ENCODE measurements at regions not wholly inside any gene's neighbourhood (a gene's known extent, or its start where the extent isn't known, plus 50 kb on each side); places are given as distances from the start of the nearest gene placed in this dataset.

GRCh38 chr9:75810063-75810462, 80.4 kb upstream of the PCSK5 start:
- TF ChIP-seq RCOR1 (IDR thresholded peaks at IDR 0.05; ENCODE audit: low read length) (no peak), GATA2 (CRISPR knock-in tag; IDR thresholded peaks at IDR 0.05) (no peak), USF2 (IDR thresholded peaks at IDR 0.05; ENCODE audit: borderline replicate concordance, low read depth, low read length) (no peak), NFIC (IDR thresholded peaks at IDR 0.05; ENCODE audit: borderline replicate concordance) (no peak), NRF1 (IDR thresholded peaks at IDR 0.05; ENCODE audit: low read depth, low read length) (no peak), GABPA (IDR thresholded peaks at IDR 0.05; ENCODE audit: low read depth) (no peak), RXRA (IDR thresholded peaks at IDR 0.05; ENCODE audit: borderline replicate concordance, low read depth) (no peak), TEAD4 (IDR thresholded peaks at IDR 0.05; ENCODE audit: borderline replicate concordance, insufficient read depth) (no peak), FOXM1 (IDR thresholded peaks at IDR 0.05; ENCODE audit: low read depth) (no peak), YY1 (IDR thresholded peaks at IDR 0.05; ENCODE audit: low read depth) (no peak), MEF2A (IDR thresholded peaks at IDR 0.05; ENCODE audit: borderline replicate concordance, low read depth) (no peak), FOSL2 (IDR thresholded peaks at IDR 0.05; ENCODE audit: borderline replicate concordance, low read depth) (no peak), ELF1 (IDR thresholded peaks at IDR 0.05) (no peak), RFX5 (IDR thresholded peaks at IDR 0.05; ENCODE audit: low read length) (no peak), POLR2AphosphoS5 (IDR thresholded peaks at IDR 0.05; ENCODE audit: low read depth, low read length) (no peak), CTCF (IDR thresholded peaks at IDR 0.05) (no peak), MXI1 (IDR thresholded peaks at IDR 0.05; ENCODE audit: low read depth, low read length) (no peak)
- TF ChIP-seq, protein P1, sequence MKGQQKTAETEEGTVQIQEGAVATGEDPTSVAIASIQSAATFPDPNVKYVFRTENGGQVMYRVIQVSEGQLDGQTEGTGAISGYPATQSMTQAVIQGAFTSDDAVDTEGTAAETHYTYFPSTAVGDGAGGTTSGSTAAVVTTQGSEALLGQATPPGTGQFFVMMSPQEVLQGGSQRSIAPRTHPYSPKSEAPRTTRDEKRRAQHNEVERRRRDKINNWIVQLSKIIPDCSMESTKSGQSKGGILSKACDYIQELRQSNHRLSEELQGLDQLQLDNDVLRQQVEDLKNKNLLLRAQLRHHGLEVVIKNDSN (IDR thresholded peaks at IDR 0.05; ENCODE audit: borderline replicate concordance, low read depth), result no peak
- Histone ChIP-seq H3K36me3 (replicated peaks in 1 of 2; ENCODE audit: control insufficient read depth in 1 of 2, insufficient read depth in 2 of 2, low read length in 1 of 2) (no peaks in the 10 kb centered on the region), H3K4me3 (ENCODE audit: low read depth in 2 of 2, low read length in 1 of 2) (no peak overlapping the region), H2AFZ (ENCODE audit: low read depth) (no peak overlapping the region), H3K4me1 (ENCODE audit: control insufficient read depth in 1 of 2, insufficient read depth in 2 of 2, low read depth in 1 of 2, low read length in 1 of 2) (no peaks in the 10 kb centered on the region), H3K27ac (ENCODE audit: low read depth in 2 of 2, low read length in 1 of 2) (no peak overlapping the region), H3K27me3 (ENCODE audit: insufficient read depth) (no peaks in the 10 kb centered on the region), H4K20me1 (ENCODE audit: insufficient read depth) (no peaks in the 10 kb centered on the region), H3K9ac (no peak overlapping the region), H3F3A (replicated peaks; ENCODE audit: insufficient read depth) (no peaks in the 10 kb centered on the region), H3K9me2 (no peaks in the 10 kb centered on the region), H3K4me2 (no peak overlapping the region), H3K79me2 (ENCODE audit: insufficient read depth) (no peaks in the 10 kb centered on the region), H3K9me3 (no peaks in the 10 kb centered on the region)
- ChIA-PET POLR2A (no interaction called here), CTCF (no interaction called here)
- WGBS (ENCODE audit: low lambda C conversion rate), result 2% methylated on average over 2 of the region's 2 CpGs
- DNase-seq, result no peak

GRCh38 chr9:75811692-75812091, 78.8 kb upstream of the PCSK5 start:
- H3K27me3 ChIP-seq (ENCODE audit: insufficient read depth), result no peaks in the 10 kb centered on the region
- H3F3A ChIP-seq (replicated peaks; ENCODE audit: insufficient read depth), result no peaks in the 10 kb centered on the region
- H4K20me1 ChIP-seq (ENCODE audit: insufficient read depth), result no peaks in the 10 kb centered on the region
- no peak for DNase-seq
- no peaks in the 10 kb centered on the region for H3K9me2 ChIP-seq
- POLR2A ChIA-PET, result no interaction called here
- H3K9me3 ChIP-seq, result no peaks in the 10 kb centered on the region
- TF ChIP-seq MEF2A (IDR thresholded peaks at IDR 0.05; ENCODE audit: borderline replicate concordance, low read depth), result no peak
- TF ChIP-seq CTCF (IDR thresholded peaks at IDR 0.05), result no peak
- H3K27ac ChIP-seq (ENCODE audit: low read depth in 2 of 2, low read length in 1 of 2), result no peak overlapping the region
- no peak overlapping the region for H3K4me3 ChIP-seq (ENCODE audit: low read depth in 2 of 2, low read length in 1 of 2)
- no peak overlapping the region for H2AFZ ChIP-seq (ENCODE audit: low read depth)
- no peak overlapping the region for H3K4me2 ChIP-seq
- no peaks in the 10 kb centered on the region for H3K79me2 ChIP-seq (ENCODE audit: insufficient read depth)
- CTCF ChIA-PET, result no interaction called here
- no peak overlapping the region for H3K9ac ChIP-seq
- H3K4me1 ChIP-seq (ENCODE audit: control insufficient read depth in 1 of 2, insufficient read depth in 2 of 2, low read depth in 1 of 2, low read length in 1 of 2), result no peaks in the 10 kb centered on the region
- H3K36me3 ChIP-seq (replicated peaks in 1 of 2; ENCODE audit: control insufficient read depth in 1 of 2, insufficient read depth in 2 of 2, low read length in 1 of 2), result no peaks in the 10 kb centered on the region
